HEK293T (cell line): ENCODE measurements at regions not wholly inside any gene's neighbourhood (a gene's known extent, or its start where the extent isn't known, plus 50 kb on each side); places are given as distances from the start of the nearest gene placed in this dataset.

Source experiments
- ARNT ChIP-seq: fragments of 450-650 bp; IDR thresholded peaks from 2 replicates; pipeline ENCODE4 v1.6.1; 2017; ENCODE audit warnings: mild to moderate bottlenecking
- BHLHE40 ChIP-seq: fragments of 450-650 bp; IDR thresholded peaks from 2 replicates; pipeline ENCODE4 v1.6.1; 2016; ENCODE audit warnings: mild to moderate bottlenecking, moderate library complexity, borderline replicate concordance
- FOXA1 ChIP-seq: fragments of 450-650 bp; IDR thresholded peaks from 2 replicates; pipeline ENCODE4 v1.6.1; 2016; ENCODE audit warnings: mild to moderate bottlenecking
- FOXK2 ChIP-seq: fragments of 450-650 bp; IDR thresholded peaks from 2 replicates; pipeline ENCODE4 v1.6.1; 2016; ENCODE audit warnings: mild to moderate bottlenecking
- FOXM1 ChIP-seq: fragments of 450-650 bp; IDR thresholded peaks from 2 replicates; pipeline ENCODE4 v1.6.1; 2017; ENCODE audit warnings: mild to moderate bottlenecking, borderline replicate concordance
- HDGF ChIP-seq: fragments of 450-650 bp; IDR thresholded peaks from 2 replicates; pipeline ENCODE4 v1.6.1; 2017; ENCODE audit warnings: antibody characterized with exemption, borderline replicate concordance
- SP1 ChIP-seq: fragments of 450-650 bp; IDR thresholded peaks from 2 replicates; pipeline ENCODE4 v1.6.1; 2017
- SUZ12 ChIP-seq: fragments of 450-650 bp; IDR thresholded peaks from 2 replicates; pipeline ENCODE4 v1.6.1; 2016; ENCODE audit warnings: mild to moderate bottlenecking
- TARDBP ChIP-seq: fragments of 450-650 bp; IDR thresholded peaks from 2 replicates; pipeline ENCODE4 v1.6.1; 2016
- ZNF384 ChIP-seq: fragments of 450-650 bp; IDR thresholded peaks from 2 replicates; pipeline ENCODE4 v1.6.1; 2016

DNA sequence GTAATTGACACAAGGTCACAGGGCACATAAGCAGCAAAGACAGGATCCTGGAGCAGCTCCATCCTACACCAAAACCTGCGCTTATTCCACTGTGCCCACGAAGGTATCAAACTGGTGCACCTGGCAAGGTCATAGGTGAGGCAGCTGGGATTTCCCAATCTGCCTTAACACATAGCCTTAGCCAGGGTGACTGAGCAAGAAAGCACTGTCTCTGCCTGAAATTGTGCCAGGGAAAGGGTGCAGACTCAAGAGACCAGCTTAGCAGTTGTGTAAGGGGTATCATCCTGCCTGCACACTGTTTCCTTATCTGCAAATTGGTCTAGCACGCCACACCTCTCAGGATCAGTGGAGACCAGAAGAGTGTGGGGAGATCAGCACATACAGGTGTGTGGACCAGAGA, 82.8 kb downstream of the MAFB start:
- TF ChIP-seq FOXA1 = no peak
- no peak for TF ChIP-seq BHLHE40
- TF ChIP-seq SUZ12 = no peak
- no peak for TF ChIP-seq ARNT
- no peak for TF ChIP-seq FOXK2
- TF ChIP-seq FOXM1 = no peak
- no peak for TF ChIP-seq HDGF
- TF ChIP-seq TARDBP = no peak
- no peak for TF ChIP-seq ZNF384
- no peak for TF ChIP-seq SP1
